Uterus (tissue), 2 donors: ENCODE measurements at regions not wholly inside any gene's neighbourhood (a gene's known extent, or its start where the extent isn't known, plus 50 kb on each side); places are given as distances from the start of the nearest gene placed in this dataset.

Source experiments
- CTCF ChIP-seq, 4 experiments: fragments of 200-600 bp in 2 of 4; fragments of 450-650 bp in 2 of 4; sonication (generic) in 2 of 4; IDR thresholded peaks; one replicate each; pipeline ENCODE4 v1.5.1; 2016 to 2019; ENCODE audit warnings: antibody characterized with exemption in 4 of 4, mild to moderate bottlenecking in 2 of 4, moderate library complexity in 1 of 4
- POLR2A ChIP-seq, 2 donors: fragments of 450-650 bp; IDR thresholded peaks; one replicate each; pipeline ENCODE4 v1.6.1; 2016; ENCODE audit warnings: antibody characterized with exemption in 2 of 2, mild to moderate bottlenecking in 1 of 2, moderate library complexity in 1 of 2

DNA sequence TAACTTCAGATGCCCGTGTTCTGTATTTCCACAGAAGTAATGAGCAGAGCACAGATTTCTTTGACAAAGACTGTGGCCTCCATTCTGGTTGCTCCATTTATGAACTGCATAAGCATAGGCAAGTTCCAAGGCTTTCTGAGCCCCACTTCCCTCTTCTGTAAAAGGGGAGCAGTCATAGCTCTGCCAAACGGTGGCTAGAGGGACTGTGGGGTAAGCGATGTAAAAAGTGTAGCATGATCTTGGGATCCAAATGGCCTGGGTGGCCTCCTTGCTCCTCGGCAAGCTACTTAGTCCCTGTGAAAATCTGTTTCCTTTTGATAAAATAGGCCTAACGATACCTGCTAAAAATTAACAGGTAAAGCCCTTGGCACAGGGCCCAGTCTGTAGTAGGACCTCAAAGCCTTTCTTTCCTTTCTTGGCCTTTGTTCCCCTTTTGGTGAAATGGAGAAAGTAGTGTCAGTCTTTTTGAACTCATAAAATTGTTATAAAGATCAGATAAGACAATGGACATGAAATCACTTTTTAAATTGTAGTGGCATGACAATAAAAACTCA, 646.6 kb downstream of the ACTL7B start:
- TF ChIP-seq CTCF (IDR thresholded peaks at IDR 0.05) (no peak), POLR2A (IDR thresholded peaks at IDR 0.05) (no peak)
